PFSK-1 (cell line): ENCODE measurements at regions not wholly inside any gene's neighbourhood (a gene's known extent, or its start where the extent isn't known, plus 50 kb on each side); places are given as distances from the start of the nearest gene placed in this dataset.

Experiments
- FOXP2 ChIP-seq: optimal IDR thresholded peaks from 2 replicates; pipeline ENCODE3; 2011; ENCODE audit warnings: borderline replicate concordance, control low read depth, inconsistent platforms; ENCODE audit not compliant: insufficient read depth; ENCODE audit errors: extremely low read length, extremely low read depth
- POLR2AphosphoS5 ChIP-seq: IDR thresholded peaks from 2 replicates; pipeline ENCODE4 v1.6.1; 2012; ENCODE audit warnings: low read depth, mild to moderate bottlenecking, control low read depth, low read length, moderate library complexity
- SIN3A ChIP-seq: IDR thresholded peaks from 2 replicates; pipeline ENCODE4 v1.6.1; 2012; ENCODE audit warnings: mild to moderate bottlenecking, low read length, moderate library complexity, borderline replicate concordance; ENCODE audit not compliant: insufficient read depth
- TAF1 ChIP-seq: IDR thresholded peaks from 2 replicates; pipeline ENCODE4 v1.6.1; 2012; ENCODE audit warnings: low read length, control low read depth, borderline replicate concordance; ENCODE audit not compliant: insufficient read depth
- TF ChIP-seq, protein P1 (sequence below), 2 experiments: IDR thresholded peaks; 2 replicates each; pipeline versions ENCODE4 v1.6.1 to v1.8.0; 2011 to 2012; ENCODE audit warnings: low read depth in 2 of 2, low read length in 2 of 2, control low read depth in 1 of 2, inconsistent platforms in 1 of 2, mild to moderate bottlenecking in 1 of 2, moderate library complexity in 1 of 2; ENCODE audit not compliant: insufficient read depth in 1 of 2

DNA sequence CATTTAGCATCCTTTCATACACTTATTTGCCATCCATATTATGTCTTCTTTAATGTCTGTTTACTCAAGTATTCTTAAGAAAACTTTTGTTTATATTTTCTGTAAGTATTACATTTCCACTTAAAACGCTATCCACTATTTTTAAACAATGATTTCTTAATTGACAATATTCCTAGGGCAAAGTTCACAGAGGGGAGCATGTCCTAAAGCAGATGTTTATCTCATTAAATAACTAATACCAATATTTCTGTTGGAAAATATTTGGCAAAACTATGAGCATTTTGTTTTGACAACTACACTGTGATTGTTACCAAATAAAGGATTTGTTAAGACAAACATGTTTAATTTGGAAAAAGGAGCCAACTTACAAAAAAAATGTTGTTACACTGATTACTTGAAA is 643.3 kb downstream of the SLITRK5 start:
- TF ChIP-seq TAF1 (no peak), SIN3A (no peak), FOXP2 (no peak), POLR2AphosphoS5 (no peak)
- TF ChIP-seq, protein P1, sequence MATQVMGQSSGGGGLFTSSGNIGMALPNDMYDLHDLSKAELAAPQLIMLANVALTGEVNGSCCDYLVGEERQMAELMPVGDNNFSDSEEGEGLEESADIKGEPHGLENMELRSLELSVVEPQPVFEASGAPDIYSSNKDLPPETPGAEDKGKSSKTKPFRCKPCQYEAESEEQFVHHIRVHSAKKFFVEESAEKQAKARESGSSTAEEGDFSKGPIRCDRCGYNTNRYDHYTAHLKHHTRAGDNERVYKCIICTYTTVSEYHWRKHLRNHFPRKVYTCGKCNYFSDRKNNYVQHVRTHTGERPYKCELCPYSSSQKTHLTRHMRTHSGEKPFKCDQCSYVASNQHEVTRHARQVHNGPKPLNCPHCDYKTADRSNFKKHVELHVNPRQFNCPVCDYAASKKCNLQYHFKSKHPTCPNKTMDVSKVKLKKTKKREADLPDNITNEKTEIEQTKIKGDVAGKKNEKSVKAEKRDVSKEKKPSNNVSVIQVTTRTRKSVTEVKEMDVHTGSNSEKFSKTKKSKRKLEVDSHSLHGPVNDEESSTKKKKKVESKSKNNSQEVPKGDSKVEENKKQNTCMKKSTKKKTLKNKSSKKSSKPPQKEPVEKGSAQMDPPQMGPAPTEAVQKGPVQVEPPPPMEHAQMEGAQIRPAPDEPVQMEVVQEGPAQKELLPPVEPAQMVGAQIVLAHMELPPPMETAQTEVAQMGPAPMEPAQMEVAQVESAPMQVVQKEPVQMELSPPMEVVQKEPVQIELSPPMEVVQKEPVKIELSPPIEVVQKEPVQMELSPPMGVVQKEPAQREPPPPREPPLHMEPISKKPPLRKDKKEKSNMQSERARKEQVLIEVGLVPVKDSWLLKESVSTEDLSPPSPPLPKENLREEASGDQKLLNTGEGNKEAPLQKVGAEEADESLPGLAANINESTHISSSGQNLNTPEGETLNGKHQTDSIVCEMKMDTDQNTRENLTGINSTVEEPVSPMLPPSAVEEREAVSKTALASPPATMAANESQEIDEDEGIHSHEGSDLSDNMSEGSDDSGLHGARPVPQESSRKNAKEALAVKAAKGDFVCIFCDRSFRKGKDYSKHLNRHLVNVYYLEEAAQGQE (IDR thresholded peaks at IDR 0.05; ENCODE audit: insufficient read depth in 1 of 2, low read depth in 2 of 2, low read length in 2 of 2) = no peak

DNA sequence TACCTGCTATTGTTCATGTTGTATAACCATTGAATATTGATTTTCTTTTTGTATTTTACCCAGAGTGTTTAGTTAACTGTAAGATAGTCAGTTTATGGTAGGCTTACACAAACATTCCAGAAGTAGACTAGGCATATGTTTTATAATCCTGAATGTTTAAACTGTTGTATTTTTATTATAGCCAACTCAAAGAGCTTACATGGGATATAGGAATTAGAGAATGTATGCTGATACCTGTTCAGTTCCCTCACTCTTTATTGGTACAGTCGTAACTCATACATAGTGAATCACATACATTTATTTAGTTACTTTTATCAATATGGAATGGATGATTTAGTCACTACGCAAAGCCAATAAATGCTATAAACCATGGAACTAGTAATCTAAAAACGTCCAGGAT is 657.9 kb downstream of the SLITRK5 start:
- TF ChIP-seq SIN3A = no peak
- TF ChIP-seq TAF1 = no peak
- TF ChIP-seq POLR2AphosphoS5 = no peak
- TF ChIP-seq FOXP2 = no peak
- TF ChIP-seq, protein P1 (IDR thresholded peaks at IDR 0.05; ENCODE audit: insufficient read depth in 1 of 2, low read depth in 2 of 2, low read length in 2 of 2) = no peak

DNA sequence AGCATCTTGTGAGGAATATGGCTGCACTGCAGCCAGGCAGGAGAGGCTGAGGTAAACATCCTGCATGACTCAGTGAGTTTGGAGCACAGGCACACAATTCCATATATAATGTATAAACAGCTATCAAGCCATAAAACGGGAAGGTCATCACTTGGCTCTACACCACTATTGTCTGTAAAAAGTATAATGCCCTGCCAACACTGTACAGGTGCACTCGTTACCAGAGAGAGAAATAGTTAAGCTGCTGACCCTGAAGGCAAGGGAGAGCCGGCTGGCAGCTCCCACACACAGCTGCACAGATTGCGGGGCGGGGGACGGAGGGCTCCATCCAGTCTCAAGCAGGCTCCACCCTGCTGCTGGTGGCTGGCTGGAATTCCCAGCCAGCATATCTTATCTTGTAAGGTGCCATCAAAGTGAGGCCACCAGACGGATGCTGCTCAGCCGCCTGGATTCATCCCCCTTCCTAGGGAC is 668.1 kb downstream of the SLITRK5 start:
- TF ChIP-seq FOXP2 (no peak), TAF1 (no peak), SIN3A (no peak), POLR2AphosphoS5 (no peak)
- TF ChIP-seq, protein P1 (IDR thresholded peaks at IDR 0.05; ENCODE audit: insufficient read depth in 1 of 2, low read depth in 2 of 2, low read length in 2 of 2) = no peak

DNA sequence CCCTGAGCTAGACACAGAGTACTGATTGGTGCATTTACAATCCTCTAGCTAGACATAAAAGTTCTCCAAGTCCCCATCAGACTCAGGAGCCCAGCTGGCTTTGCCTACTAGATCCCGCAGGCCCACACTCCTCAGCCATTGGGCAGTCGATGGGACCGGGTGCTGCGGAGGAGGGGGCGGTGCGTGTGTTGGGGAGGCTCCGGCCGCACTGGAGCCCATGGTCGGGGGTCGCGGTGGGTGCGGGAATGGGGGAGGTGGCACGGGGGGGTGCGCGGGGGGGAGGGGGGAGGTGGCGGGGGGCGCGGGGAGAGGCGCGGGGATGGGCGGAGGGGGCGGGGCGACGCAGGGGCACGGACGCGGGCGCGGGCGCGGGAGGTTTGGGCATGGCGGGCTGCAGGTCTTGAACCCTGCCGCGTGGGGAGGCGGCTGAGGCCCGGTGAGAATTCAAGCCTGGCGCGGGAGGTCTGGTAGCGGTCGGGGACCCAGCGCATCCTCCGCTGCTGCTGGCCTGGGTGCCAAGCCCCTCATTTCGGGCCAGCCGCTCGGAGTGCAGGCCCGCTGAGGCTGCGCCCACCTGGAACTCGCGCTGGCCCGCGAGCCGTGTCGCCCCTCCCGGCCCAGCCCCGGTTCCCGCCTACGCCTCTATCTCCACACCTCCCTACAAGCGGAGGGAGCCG is 674.1 kb downstream of the SLITRK5 start:
- TF ChIP-seq TAF1 (no peak), POLR2AphosphoS5 (no peak), FOXP2 (no peak), SIN3A (no peak)
- TF ChIP-seq, protein P1 (IDR thresholded peaks at IDR 0.05; ENCODE audit: insufficient read depth in 1 of 2, low read depth in 2 of 2, low read length in 2 of 2) = no peak

DNA sequence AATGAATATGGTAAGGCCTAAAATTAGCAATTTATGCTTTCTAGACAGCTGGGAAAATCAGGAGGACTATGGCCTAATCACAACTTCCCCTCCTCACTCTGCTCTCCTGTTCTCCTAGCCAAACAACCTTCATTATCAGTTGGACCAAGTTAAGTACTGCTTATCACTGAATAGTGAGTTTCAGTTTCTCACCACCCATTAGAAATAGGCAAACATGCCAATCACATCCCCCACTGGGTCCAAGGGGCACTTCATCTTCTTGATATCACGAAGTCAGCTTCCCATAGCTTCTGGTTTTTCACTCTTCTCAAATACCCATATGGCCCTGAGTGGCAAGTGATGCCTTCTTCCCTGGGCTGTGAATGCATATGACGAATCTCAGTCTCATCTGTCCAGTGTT is 689.6 kb downstream of the SLITRK5 start:
- TF ChIP-seq SIN3A = no peak
- no peak for TF ChIP-seq TAF1
- TF ChIP-seq POLR2AphosphoS5 = no peak
- TF ChIP-seq FOXP2 = no peak
- TF ChIP-seq, protein P1 (IDR thresholded peaks at IDR 0.05; ENCODE audit: insufficient read depth in 1 of 2, low read depth in 2 of 2, low read length in 2 of 2) = no peak
